ENCODE measurements at regions not wholly inside any gene's neighbourhood (a gene's known extent, or its start where the extent isn't known, plus 50 kb on each side); places are given as distances from the start of the nearest gene placed in this dataset.

DNA sequence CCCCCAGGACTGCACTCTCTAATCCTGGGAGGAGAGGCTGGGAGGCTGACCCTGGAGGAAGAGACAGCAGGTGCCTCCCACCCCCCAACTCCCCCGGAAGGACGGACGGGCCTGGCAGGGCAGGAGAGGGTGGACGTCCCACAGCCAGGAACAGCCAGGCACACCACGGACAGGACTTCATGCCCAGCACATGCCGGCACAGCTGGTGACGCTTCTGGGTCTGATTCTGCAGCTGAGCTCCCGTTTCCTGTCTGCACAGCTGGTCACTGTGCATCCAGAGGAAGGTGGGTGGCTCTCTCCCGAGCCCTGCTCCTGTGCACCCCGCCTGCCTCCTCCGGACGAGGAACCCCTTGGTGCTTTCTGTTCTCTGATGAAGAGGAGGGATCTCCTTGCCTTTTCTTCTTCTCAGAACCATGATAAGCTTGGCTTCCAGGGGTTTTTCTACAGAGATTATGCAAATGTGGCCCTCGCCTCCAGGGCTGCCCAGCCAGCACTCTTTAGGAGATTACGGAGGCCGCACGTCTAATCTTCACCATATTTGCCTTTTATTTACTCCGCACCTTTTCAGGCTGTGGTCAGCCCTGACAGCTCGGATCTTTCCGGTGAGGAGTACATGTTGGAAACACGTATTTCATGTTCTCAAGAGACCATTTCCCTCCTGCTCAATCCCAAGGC, 1295.8 kb downstream of the BRD1 start:
- TF ChIP-seq POLR2A (IDR thresholded peaks at IDR 0.05) = no peak
- TF ChIP-seq CTCF (IDR thresholded peaks at IDR 0.05) = no peak
